ENCODE measurements at regions not wholly inside any gene's neighbourhood (a gene's known extent, or its start where the extent isn't known, plus 50 kb on each side); places are given as distances from the start of the nearest gene placed in this dataset.

DNA sequence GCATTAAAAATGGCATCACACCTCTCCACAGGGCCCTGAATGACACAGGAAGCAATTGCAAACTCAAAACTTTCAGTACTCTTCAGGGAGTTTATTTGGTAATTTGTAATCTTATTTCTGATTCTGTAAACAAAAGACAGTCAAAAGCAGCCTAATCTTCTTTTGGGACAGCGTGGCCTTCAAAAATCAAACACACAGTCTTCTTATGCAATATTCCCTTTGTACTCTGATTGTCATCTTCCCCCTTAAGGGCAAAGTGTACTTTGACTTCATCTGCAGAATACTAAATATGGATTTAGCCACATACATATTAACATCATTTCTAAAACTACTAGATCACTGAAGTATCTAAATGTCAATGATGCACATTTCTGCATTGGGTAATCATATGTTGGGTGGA is 322.0 kb downstream of the MZT1 start:
- CTCF ChIA-PET = no interaction called here

DNA sequence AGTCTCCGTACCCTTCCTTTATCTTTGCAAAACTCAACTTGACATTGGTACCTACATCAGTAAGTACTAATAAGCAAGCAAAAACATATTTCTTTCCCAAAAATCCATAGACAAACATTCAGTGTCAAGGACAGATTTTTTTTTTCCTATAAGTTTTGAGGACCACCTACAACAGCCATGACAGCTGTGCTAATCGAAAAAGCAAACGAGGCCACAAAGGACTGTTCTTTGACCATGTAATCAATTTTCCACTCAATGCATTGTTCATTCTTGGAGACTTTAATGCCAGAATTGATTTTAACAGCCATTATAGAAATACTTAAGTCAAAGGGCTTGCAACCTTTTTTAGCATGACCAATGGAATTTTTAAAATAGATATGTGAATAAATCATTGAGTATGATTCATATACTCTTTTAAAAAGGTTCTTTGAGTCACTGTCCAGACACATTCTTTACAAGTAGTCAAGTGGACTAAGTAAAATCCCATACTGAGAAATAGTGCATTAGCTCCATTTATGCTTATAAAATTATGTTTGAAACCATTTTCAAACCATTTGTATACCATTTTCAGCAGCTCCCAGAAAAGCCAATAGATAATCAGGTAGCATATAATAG is 323.9 kb downstream of the MZT1 start:
- no peaks in the 10 kb centered on the region for H3K9me3 ChIP-seq (ENCODE audit: low read depth, low read length, poor library complexity, severe bottlenecking)
- BruUV-seq (replicated peaks) = no TSS peak
- peaks cover 15% of the 10 kb centered on the region for H3K27me3 ChIP-seq (replicated peaks; ENCODE audit: insufficient read depth, low read depth, low read length, poor library complexity)
- H3K27ac ChIP-seq (ENCODE audit: low read depth, low read length, poor library complexity, severe bottlenecking) = no peak overlapping the region
- intact Hi-C loops (cut with micrococcal nuclease; ENCODE audit: unreplicated experiment) = no loop called here
- H3K4me1 ChIP-seq (ENCODE audit: insufficient read depth, low read length, poor library complexity, severe bottlenecking) = no peaks in the 10 kb centered on the region
- POLR2A ChIA-PET (ENCODE audit: low non-redundant PET) = no interaction called here
- no peak for TF ChIP-seq EZH2 (IDR thresholded peaks at IDR 0.05; ENCODE audit: borderline replicate concordance, low read depth, low read length, poor library complexity, severe bottlenecking)
- TF ChIP-seq, protein P1, sequence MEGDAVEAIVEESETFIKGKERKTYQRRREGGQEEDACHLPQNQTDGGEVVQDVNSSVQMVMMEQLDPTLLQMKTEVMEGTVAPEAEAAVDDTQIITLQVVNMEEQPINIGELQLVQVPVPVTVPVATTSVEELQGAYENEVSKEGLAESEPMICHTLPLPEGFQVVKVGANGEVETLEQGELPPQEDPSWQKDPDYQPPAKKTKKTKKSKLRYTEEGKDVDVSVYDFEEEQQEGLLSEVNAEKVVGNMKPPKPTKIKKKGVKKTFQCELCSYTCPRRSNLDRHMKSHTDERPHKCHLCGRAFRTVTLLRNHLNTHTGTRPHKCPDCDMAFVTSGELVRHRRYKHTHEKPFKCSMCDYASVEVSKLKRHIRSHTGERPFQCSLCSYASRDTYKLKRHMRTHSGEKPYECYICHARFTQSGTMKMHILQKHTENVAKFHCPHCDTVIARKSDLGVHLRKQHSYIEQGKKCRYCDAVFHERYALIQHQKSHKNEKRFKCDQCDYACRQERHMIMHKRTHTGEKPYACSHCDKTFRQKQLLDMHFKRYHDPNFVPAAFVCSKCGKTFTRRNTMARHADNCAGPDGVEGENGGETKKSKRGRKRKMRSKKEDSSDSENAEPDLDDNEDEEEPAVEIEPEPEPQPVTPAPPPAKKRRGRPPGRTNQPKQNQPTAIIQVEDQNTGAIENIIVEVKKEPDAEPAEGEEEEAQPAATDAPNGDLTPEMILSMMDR (conservative IDR thresholded peaks at IDR 0.05; ENCODE audit: low read depth, low read length) = no peak
- no peaks in the 10 kb centered on the region for H3K36me3 ChIP-seq (ENCODE audit: insufficient read depth, low read length, poor library complexity, severe bottlenecking)
- DNase-seq (ENCODE audit: low spot score) = no peak
- no peak overlapping the region for H3K4me3 ChIP-seq (ENCODE audit: low read depth, low read length, poor library complexity, severe bottlenecking)
- CTCF ChIA-PET = no interaction called here

More for the DNA sequence above, 322.0 kb downstream of the MZT1 start:
- Histone ChIP-seq H3K27me3 (replicated peaks; ENCODE audit: insufficient read depth, low read depth, low read length, poor library complexity) (peaks cover 19% of the 10 kb centered on the region), H3K4me3 (ENCODE audit: low read depth, low read length, poor library complexity, severe bottlenecking) (no peak overlapping the region), H3K4me1 (ENCODE audit: insufficient read depth, low read length, poor library complexity, severe bottlenecking) (no peaks in the 10 kb centered on the region), H3K27ac (ENCODE audit: low read depth, low read length, poor library complexity, severe bottlenecking) (no peak overlapping the region), H3K36me3 (ENCODE audit: insufficient read depth, low read length, poor library complexity, severe bottlenecking) (no peaks in the 10 kb centered on the region), H3K9me3 (ENCODE audit: low read depth, low read length, poor library complexity, severe bottlenecking) (no peaks in the 10 kb centered on the region)
- no TSS peak for BruUV-seq (replicated peaks)
- DNase-seq (ENCODE audit: low spot score) = no peak
- intact Hi-C loops (cut with micrococcal nuclease; ENCODE audit: unreplicated experiment) = no loop called here
- POLR2A ChIA-PET (ENCODE audit: low non-redundant PET) = no interaction called here
- TF ChIP-seq, protein P1 (conservative IDR thresholded peaks at IDR 0.05; ENCODE audit: low read depth, low read length) = no peak
- TF ChIP-seq EZH2 (IDR thresholded peaks at IDR 0.05; ENCODE audit: borderline replicate concordance, low read depth, low read length, poor library complexity, severe bottlenecking) = no peak

DNA sequence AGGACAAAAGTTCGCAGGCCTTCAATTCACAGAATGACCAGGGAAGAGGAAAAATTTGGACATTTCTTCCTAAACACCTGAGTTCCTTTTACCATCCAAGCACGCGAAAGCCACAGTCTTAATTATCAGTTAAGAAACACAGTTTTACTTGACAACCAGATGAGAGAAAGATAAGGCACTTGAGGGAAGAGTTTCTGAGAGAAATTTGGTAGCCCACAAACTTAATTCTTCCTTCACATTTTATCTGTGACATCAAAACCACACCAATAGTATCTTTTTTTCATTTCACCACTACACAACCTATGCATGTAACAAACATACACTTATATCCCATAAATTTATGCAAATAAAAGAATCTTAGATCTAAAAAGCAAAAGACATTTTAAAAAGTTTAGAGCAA is 326.6 kb downstream of the MZT1 start:
- CTCF ChIA-PET = no interaction called here

More for the DNA sequence above, 326.6 kb downstream of the MZT1 start:
- Histone ChIP-seq H3K4me3 (ENCODE audit: low read depth, low read length, poor library complexity, severe bottlenecking) (no peak overlapping the region), H3K4me1 (ENCODE audit: insufficient read depth, low read length, poor library complexity, severe bottlenecking) (no peaks in the 10 kb centered on the region), H3K36me3 (ENCODE audit: insufficient read depth, low read length, poor library complexity, severe bottlenecking) (no peaks in the 10 kb centered on the region), H3K9me3 (ENCODE audit: low read depth, low read length, poor library complexity, severe bottlenecking) (no peaks in the 10 kb centered on the region), H3K27ac (ENCODE audit: low read depth, low read length, poor library complexity, severe bottlenecking) (no peak overlapping the region), H3K27me3 (replicated peaks; ENCODE audit: insufficient read depth, low read depth, low read length, poor library complexity) (peaks cover 17% of the 10 kb centered on the region)
- TF ChIP-seq EZH2 (IDR thresholded peaks at IDR 0.05; ENCODE audit: borderline replicate concordance, low read depth, low read length, poor library complexity, severe bottlenecking) = no peak
- TF ChIP-seq, protein P1 (conservative IDR thresholded peaks at IDR 0.05; ENCODE audit: low read depth, low read length) = no peak
- BruUV-seq (replicated peaks) = no TSS peak
- intact Hi-C loops (cut with micrococcal nuclease; ENCODE audit: unreplicated experiment) = no loop called here
- DNase-seq (ENCODE audit: low spot score) = no peak
- POLR2A ChIA-PET (ENCODE audit: low non-redundant PET) = no interaction called here
